B cell (primary cell): ENCODE measurements at regions not wholly inside any gene's neighbourhood (a gene's known extent, or its start where the extent isn't known, plus 50 kb on each side); places are given as distances from the start of the nearest gene placed in this dataset.

Experiments
- ATAC-seq: fragments of 200-7000 bp; cut with Tn5 transposase; one replicate; pipeline ENCODE4 v1.10.0; 2021; ENCODE audit warnings: low read depth, mild to moderate bottlenecking, moderate number of reproducible peaks, moderate library complexity
- CTCF ChIA-PET: fragments of 350-600 bp; sonication (Branson Sonifier 250); formaldehyde crosslinking; loops from one replicate; lab custom pipeline; 2021; ENCODE audit warnings: antibody characterized with exemption, inconsistent platforms; lab: Charles Lee
- POLR2A ChIA-PET: fragments of 350-600 bp; sonication (Branson Sonifier 250); formaldehyde crosslinking; loops from one replicate; lab custom pipeline; 2021; ENCODE audit warnings: antibody characterized with exemption; lab: Charles Lee
- DNase-seq: peaks from one replicate; pipeline ENCODE4 v3.0.0; 2013
- H2AFZ ChIP-seq: 2 replicates; pipeline ENCODE4 v1.6.1; 2012; ENCODE audit warnings: mild to moderate bottlenecking, low read depth, low read length; ENCODE audit not compliant: insufficient read depth, poor library complexity, severe bottlenecking
- H3K27ac ChIP-seq, 2 donors: 1 replicate in 1 of 2; 2 replicates in 1 of 2; pipeline ENCODE4 v1.5.1; 2012 to 2013; ENCODE audit warnings: low read length in 2 of 2, mild to moderate bottlenecking in 2 of 2, moderate library complexity in 1 of 2
- H3K27me3 ChIP-seq, 4 experiments: fragments of 200-600 bp in 1 of 4; sonication (generic) in 1 of 4; replicated peaks in 1 of 4; 1 replicate in 2 of 4; 2 replicates in 2 of 4; pipeline versions ENCODE4 v1.6.1 to v1.7.0; 2013 to 2016; ENCODE audit warnings: low read length in 3 of 4, mild to moderate bottlenecking in 2 of 4, mixed read lengths in 1 of 4, moderate library complexity in 1 of 4; ENCODE audit not compliant: insufficient read depth in 4 of 4, control insufficient read depth in 3 of 4; ENCODE audit errors: control extremely low read depth in 1 of 4
- H3K36me3 ChIP-seq, 2 experiments: replicated peaks in 1 of 2; 1 replicate in 1 of 2; 2 replicates in 1 of 2; pipeline versions ENCODE4 v1.6.1 to v1.7.1; 2013; ENCODE audit warnings: low read length in 1 of 2; ENCODE audit not compliant: insufficient read depth in 2 of 2, control insufficient read depth in 1 of 2; ENCODE audit errors: control extremely low read depth in 1 of 2, extremely low read depth in 1 of 2
- H3K4me1 ChIP-seq, 2 donors: fragments of 200-600 bp in 1 of 2; sonication (generic) in 1 of 2; 1 replicate in 1 of 2; 2 replicates in 1 of 2; pipeline versions ENCODE4 v1.5.1 to v1.6.1; 2013 to 2017; ENCODE audit warnings: low read length in 2 of 2; ENCODE audit not compliant: control insufficient read depth in 2 of 2, insufficient read depth in 2 of 2
- H3K4me2 ChIP-seq: replicated peaks from 2 replicates; pipeline ENCODE3; 2012; ENCODE audit warnings: mild to moderate bottlenecking, low read depth, low read length; ENCODE audit not compliant: poor library complexity, severe bottlenecking
- H3K4me3 ChIP-seq, 5 experiments: fragments of 200-600 bp in 1 of 5; sonication (generic) in 1 of 5; 1 replicate in 3 of 5; 2 replicates in 2 of 5; pipeline versions ENCODE4 v1.5.1 to v1.7.0; 2011 to 2016; ENCODE audit warnings: low read length in 4 of 5, mild to moderate bottlenecking in 4 of 5, low read depth in 2 of 5, control low read depth in 1 of 5, moderate library complexity in 1 of 5; ENCODE audit not compliant: insufficient read depth in 1 of 5; ENCODE audit errors: control extremely low read depth in 1 of 5, extremely low read depth in 1 of 5
- H3K79me2 ChIP-seq: fragments of 200-600 bp; sonication (generic); one replicate; pipeline ENCODE4 v1.6.0; 2016; ENCODE audit warnings: low read length; ENCODE audit not compliant: control insufficient read depth, insufficient read depth
- H3K9ac ChIP-seq: fragments of 200-600 bp; sonication (generic); 2 replicates; pipeline ENCODE4 v1.6.1; 2017; ENCODE audit warnings: mild to moderate bottlenecking, low read length, moderate library complexity
- H3K9me3 ChIP-seq, 3 donors: one replicate each; pipeline versions ENCODE4 v1.6.1 to v1.7.1; 2013; ENCODE audit warnings: low read length in 2 of 3; ENCODE audit not compliant: control insufficient read depth in 2 of 3, insufficient read depth in 1 of 3; ENCODE audit errors: control extremely low read depth in 1 of 3
- H4K20me1 ChIP-seq: 2 replicates; pipeline ENCODE4 v1.6.0; 2012; ENCODE audit warnings: mild to moderate bottlenecking, low read length; ENCODE audit not compliant: insufficient read depth, control insufficient read depth, poor library complexity, severe bottlenecking
- H3K27ac Mint-ChIP-seq: one replicate; pipeline ENCODE4 v1.8.0; 2021; ENCODE audit warnings: mixed read lengths
- H3K27me3 Mint-ChIP-seq: one replicate; pipeline ENCODE4 v1.8.0; 2021; ENCODE audit warnings: mixed read lengths
- H3K4me1 Mint-ChIP-seq: one replicate; pipeline ENCODE4 v1.8.0; 2021; ENCODE audit warnings: mixed read lengths
- H3K4me3 Mint-ChIP-seq: one replicate; pipeline ENCODE4 v1.8.0; 2021; ENCODE audit warnings: mixed read lengths
- H3K9me3 Mint-ChIP-seq: one replicate; pipeline ENCODE4 v1.8.0; 2022; ENCODE audit warnings: mixed read lengths; ENCODE audit not compliant: insufficient read depth
- CTCF ChIP-seq: fragments of 200-600 bp; IDR thresholded peaks from one replicate; pipeline ENCODE4 v1.8.0; 2022; ENCODE audit warnings: antibody characterized with exemption, mild to moderate bottlenecking
- EZH2 ChIP-seq: IDR thresholded peaks from 2 replicates; pipeline ENCODE4 v1.6.1; 2012; ENCODE audit warnings: borderline replicate concordance, low read depth, mild to moderate bottlenecking, moderate library complexity, low read length; ENCODE audit not compliant: insufficient read depth, poor library complexity, severe bottlenecking
- WGBS: methylation state at CpG from one replicate; pipeline ENCODE4 v1.1.5; 2013; ENCODE audit warnings: missing lambda C conversion rate; ENCODE audit not compliant: insufficient coverage; 5-methylcytosine and 5-hydroxymethylcytosine counted together
- intact Hi-C: fragments of 100-400 bp; cut with micrococcal nuclease; formaldehyde crosslinking; loops from one replicate; pipeline ENCODE4 v1.10.0; 2022

GRCh38 chr5:74360535-74361210 is 279.9 kb downstream of the ENC1 start:
- H3K27ac Mint-ChIP-seq = no peak overlapping the region
- Histone ChIP-seq H3K27me3 (no peaks in the 10 kb centered on the region), H3K79me2 (no peaks in the 10 kb centered on the region), H3K27ac (no peak overlapping the region), H4K20me1 (no peaks in the 10 kb centered on the region), H3K9me3 (no peaks in the 10 kb centered on the region), H3K4me3 (no peak overlapping the region), H3K9ac (no peak overlapping the region), H3K36me3 (no peaks in the 10 kb centered on the region), H2AFZ (no peak overlapping the region), H3K4me1 (peaks cover 4 to 6% of the 10 kb centered on the region in 2 donors), H3K4me2 (no peak overlapping the region)
- no peaks in the 10 kb centered on the region for H3K9me3 Mint-ChIP-seq
- no peak for DNase-seq
- no peak overlapping the region for H3K4me3 Mint-ChIP-seq
- ATAC-seq = no peak
- TF ChIP-seq CTCF (no peak), EZH2 (no peak)
- H3K4me1 Mint-ChIP-seq = peaks cover 8% of the 10 kb centered on the region
- CTCF ChIA-PET = no interaction called here
- 87% methylated on average over 4 of the region's 7 CpGs for WGBS
- peaks cover 4% of the 10 kb centered on the region for H3K27me3 Mint-ChIP-seq
- POLR2A ChIA-PET = no interaction called here
- intact Hi-C loops = no loop called here

GRCh38 chr5:74357827-74358226 is 282.7 kb downstream of the ENC1 start:
- Histone ChIP-seq H3K9ac (no peak overlapping the region), H3K27ac (no peak overlapping the region), H3K27me3 (no peaks in the 10 kb centered on the region), H3K4me2 (no peak overlapping the region), H3K36me3 (no peaks in the 10 kb centered on the region), H3K4me1 (peaks cover 2% of the 10 kb centered on the region in 2 donors), H4K20me1 (no peaks in the 10 kb centered on the region), H3K79me2 (no peaks in the 10 kb centered on the region), H3K4me3 (no peak overlapping the region), H3K9me3 (no peaks in the 10 kb centered on the region), H2AFZ (no peak overlapping the region)
- Mint-ChIP-seq H3K27ac (no peak overlapping the region), H3K27me3 (peaks cover 3% of the 10 kb centered on the region), H3K4me1 (peaks cover 5% of the 10 kb centered on the region), H3K9me3 (no peaks in the 10 kb centered on the region), H3K4me3 (no peak overlapping the region)
- ChIA-PET POLR2A (no interaction called here), CTCF (no interaction called here)
- intact Hi-C loops = no loop called here
- TF ChIP-seq EZH2 (no peak), CTCF (no peak)
- 100% methylated on average over 3 of the region's 5 CpGs for whole genome bisulfite sequencing
- ATAC-seq (no peak), DNase-seq (no peak)
